ENCODE measurements at regions not wholly inside any gene's neighbourhood (a gene's known extent, or its start where the extent isn't known, plus 50 kb on each side); places are given as distances from the start of the nearest gene placed in this dataset.

DNA sequence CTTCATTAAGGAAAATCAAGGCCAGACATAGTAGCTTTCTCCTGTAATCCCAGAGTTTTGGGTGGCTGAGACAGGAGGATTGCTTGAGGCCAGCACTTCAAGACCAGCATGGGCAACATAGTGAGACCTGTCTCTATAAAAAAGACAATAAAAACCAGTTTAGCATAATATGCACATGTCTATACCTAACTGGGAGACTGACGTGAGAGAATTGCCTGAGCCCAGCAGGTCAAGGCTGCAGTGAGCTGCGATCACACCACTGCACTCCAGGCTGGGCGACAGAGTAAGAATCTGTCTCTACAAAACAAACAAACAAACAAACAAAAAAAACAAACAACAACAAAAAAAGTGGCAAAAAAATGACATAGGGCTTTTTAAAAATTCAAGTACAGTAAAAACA lies 820.8 kb downstream of the MTRR start:
- Mint-ChIP-seq H3K27me3 (ENCODE audit: insufficient read depth, unreplicated experiment) (peaks cover 10% of the 10 kb centered on the region), H3K27ac (ENCODE audit: unreplicated experiment) (no peak overlapping the region), H3K9me3 (ENCODE audit: unreplicated experiment) (no peaks in the 10 kb centered on the region), H3K4me1 (ENCODE audit: low read depth, unreplicated experiment) (no peaks in the 10 kb centered on the region), H3K4me3 (ENCODE audit: unreplicated experiment) (no peak overlapping the region), H3K36me3 (ENCODE audit: insufficient read depth, unreplicated experiment) (no peaks in the 10 kb centered on the region)
- Histone ChIP-seq H3K27me3 (replicated peaks; ENCODE audit: control insufficient read depth, insufficient read depth, low read length) (no peaks in the 10 kb centered on the region), H3K9me3 (no peaks in the 10 kb centered on the region), H3K4me1 (no peaks in the 10 kb centered on the region), H3K36me3 (ENCODE audit: control insufficient read depth, insufficient read depth, low read length) (no peaks in the 10 kb centered on the region), H3K4me3 (ENCODE audit: low read depth, low read length) (no peak overlapping the region)
- DNase-seq: no peak
- ChIA-PET POLR2A (no interaction called here), CTCF (no interaction called here)
- intact Hi-C loops (cut with micrococcal nuclease; ENCODE audit: unreplicated experiment): no loop called here
- TF ChIP-seq, protein P1, sequence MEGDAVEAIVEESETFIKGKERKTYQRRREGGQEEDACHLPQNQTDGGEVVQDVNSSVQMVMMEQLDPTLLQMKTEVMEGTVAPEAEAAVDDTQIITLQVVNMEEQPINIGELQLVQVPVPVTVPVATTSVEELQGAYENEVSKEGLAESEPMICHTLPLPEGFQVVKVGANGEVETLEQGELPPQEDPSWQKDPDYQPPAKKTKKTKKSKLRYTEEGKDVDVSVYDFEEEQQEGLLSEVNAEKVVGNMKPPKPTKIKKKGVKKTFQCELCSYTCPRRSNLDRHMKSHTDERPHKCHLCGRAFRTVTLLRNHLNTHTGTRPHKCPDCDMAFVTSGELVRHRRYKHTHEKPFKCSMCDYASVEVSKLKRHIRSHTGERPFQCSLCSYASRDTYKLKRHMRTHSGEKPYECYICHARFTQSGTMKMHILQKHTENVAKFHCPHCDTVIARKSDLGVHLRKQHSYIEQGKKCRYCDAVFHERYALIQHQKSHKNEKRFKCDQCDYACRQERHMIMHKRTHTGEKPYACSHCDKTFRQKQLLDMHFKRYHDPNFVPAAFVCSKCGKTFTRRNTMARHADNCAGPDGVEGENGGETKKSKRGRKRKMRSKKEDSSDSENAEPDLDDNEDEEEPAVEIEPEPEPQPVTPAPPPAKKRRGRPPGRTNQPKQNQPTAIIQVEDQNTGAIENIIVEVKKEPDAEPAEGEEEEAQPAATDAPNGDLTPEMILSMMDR (IDR thresholded peaks at IDR 0.05; ENCODE audit: insufficient read depth in 1 of 2, low read depth in 1 of 2, low read length in 1 of 2, severe bottlenecking in 1 of 2, unreplicated experiment in 1 of 2): no peak
- BruUV-seq (replicated peaks): no TSS peak

DNA sequence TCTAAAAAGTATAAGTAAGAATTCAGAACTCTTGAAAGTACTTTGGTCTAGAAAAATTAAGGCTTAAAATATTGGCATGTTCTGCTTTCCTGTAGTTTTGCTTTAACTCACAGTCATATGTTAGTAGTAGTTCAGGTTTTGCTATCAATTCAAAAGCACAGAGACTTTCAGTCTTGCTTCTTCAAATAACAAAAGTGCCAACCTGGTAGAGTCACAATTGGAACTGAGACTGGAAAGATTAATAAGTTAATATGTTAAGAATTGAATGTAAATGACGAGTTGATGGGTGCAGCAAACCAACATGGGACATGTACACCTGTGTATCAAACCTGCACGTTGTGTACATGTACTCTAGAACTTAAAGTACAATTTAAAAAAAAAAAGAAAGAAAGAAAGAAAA lies 822.3 kb downstream of the MTRR start:
- Mint-ChIP-seq H3K27ac (ENCODE audit: unreplicated experiment) (no peak overlapping the region), H3K36me3 (ENCODE audit: insufficient read depth, unreplicated experiment) (no peaks in the 10 kb centered on the region), H3K4me1 (ENCODE audit: low read depth, unreplicated experiment) (no peaks in the 10 kb centered on the region), H3K9me3 (ENCODE audit: unreplicated experiment) (no peaks in the 10 kb centered on the region), H3K27me3 (ENCODE audit: insufficient read depth, unreplicated experiment) (peaks cover 10% of the 10 kb centered on the region), H3K4me3 (ENCODE audit: unreplicated experiment) (no peak overlapping the region)
- CTCF ChIA-PET: no interaction called here
- POLR2A ChIA-PET: no interaction called here
- no peaks in the 10 kb centered on the region for H3K36me3 ChIP-seq (ENCODE audit: control insufficient read depth, insufficient read depth, low read length)
- no peaks in the 10 kb centered on the region for H3K9me3 ChIP-seq
- TF ChIP-seq, protein P1 (IDR thresholded peaks at IDR 0.05; ENCODE audit: insufficient read depth in 1 of 2, low read depth in 1 of 2, low read length in 1 of 2, severe bottlenecking in 1 of 2, unreplicated experiment in 1 of 2): no peak
- H3K27me3 ChIP-seq (replicated peaks; ENCODE audit: control insufficient read depth, insufficient read depth, low read length): no peaks in the 10 kb centered on the region
- no TSS peak for BruUV-seq (replicated peaks)
- H3K4me3 ChIP-seq (ENCODE audit: low read depth, low read length): no peak overlapping the region
- no peaks in the 10 kb centered on the region for H3K4me1 ChIP-seq
- no peak for DNase-seq
- intact Hi-C loops (cut with micrococcal nuclease; ENCODE audit: unreplicated experiment): no loop called here

DNA sequence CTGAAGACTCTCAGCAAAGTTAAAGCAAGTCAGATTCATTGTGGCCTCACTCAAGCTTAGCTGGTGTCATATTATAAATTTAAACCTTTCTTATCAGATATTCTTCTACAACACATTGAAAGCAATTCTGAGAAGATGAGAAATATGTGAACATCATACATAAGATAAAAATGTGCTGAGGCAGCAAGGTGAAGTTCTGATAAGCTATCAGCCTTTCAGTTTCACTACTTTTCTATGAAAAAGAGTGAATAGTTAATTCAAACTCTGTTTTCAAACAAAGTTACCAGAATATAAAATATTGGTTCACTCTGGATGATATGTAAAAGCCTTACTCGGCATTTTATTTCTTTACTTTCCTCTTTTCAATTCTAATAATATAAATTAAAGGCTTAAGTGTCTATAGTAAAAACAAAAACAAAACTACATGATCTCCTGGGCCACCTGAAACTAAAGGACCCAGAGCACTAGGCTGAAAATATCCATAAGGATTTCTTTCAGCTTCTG lies 824.4 kb downstream of the MTRR start:
- Mint-ChIP-seq H3K9me3 (ENCODE audit: unreplicated experiment) (no peaks in the 10 kb centered on the region), H3K4me3 (ENCODE audit: unreplicated experiment) (no peak overlapping the region), H3K36me3 (ENCODE audit: insufficient read depth, unreplicated experiment) (no peaks in the 10 kb centered on the region), H3K27ac (ENCODE audit: unreplicated experiment) (no peak overlapping the region), H3K27me3 (ENCODE audit: insufficient read depth, unreplicated experiment) (peaks cover 10% of the 10 kb centered on the region), H3K4me1 (ENCODE audit: low read depth, unreplicated experiment) (no peaks in the 10 kb centered on the region)
- Histone ChIP-seq H3K4me1 (no peaks in the 10 kb centered on the region), H3K4me3 (ENCODE audit: low read depth, low read length) (no peak overlapping the region), H3K9me3 (no peaks in the 10 kb centered on the region), H3K27me3 (replicated peaks; ENCODE audit: control insufficient read depth, insufficient read depth, low read length) (no peaks in the 10 kb centered on the region), H3K36me3 (ENCODE audit: control insufficient read depth, insufficient read depth, low read length) (no peaks in the 10 kb centered on the region)
- CTCF ChIA-PET: no interaction called here
- TF ChIP-seq, protein P1 (IDR thresholded peaks at IDR 0.05; ENCODE audit: insufficient read depth in 1 of 2, low read depth in 1 of 2, low read length in 1 of 2, severe bottlenecking in 1 of 2, unreplicated experiment in 1 of 2): no peak
- no TSS peak for BruUV-seq (replicated peaks)
- POLR2A ChIA-PET: no interaction called here
- intact Hi-C loops (cut with micrococcal nuclease; ENCODE audit: unreplicated experiment): no loop called here
- DNase-seq: no peak

Measured in Caco-2 (cell line).